ENCODE measurements at regions not wholly inside any gene's neighbourhood (a gene's known extent, or its start where the extent isn't known, plus 50 kb on each side); places are given as distances from the start of the nearest gene placed in this dataset.

- CTCF ChIA-PET = no interaction called here
- H3K27me3 ChIP-seq (ENCODE audit: control insufficient read depth, insufficient read depth, low read length) = peaks cover 59% of the 10 kb centered on the region
- no peak for DNase-seq (ENCODE audit: low read depth, low spot score)
- no peak for TF ChIP-seq POLR2AphosphoS5 (IDR thresholded peaks at IDR 0.05; ENCODE audit: low read depth, low read length)
- TF ChIP-seq SIN3A (IDR thresholded peaks at IDR 0.05; ENCODE audit: borderline replicate concordance, insufficient read depth, low read depth, low read length) = no peak
- TF ChIP-seq CTCF (IDR thresholded peaks at IDR 0.05) = no peak
- TF ChIP-seq TCF7L2 (IDR thresholded peaks at IDR 0.05; ENCODE audit: low read depth, low read length) = no peak
- TF ChIP-seq, protein P1, sequence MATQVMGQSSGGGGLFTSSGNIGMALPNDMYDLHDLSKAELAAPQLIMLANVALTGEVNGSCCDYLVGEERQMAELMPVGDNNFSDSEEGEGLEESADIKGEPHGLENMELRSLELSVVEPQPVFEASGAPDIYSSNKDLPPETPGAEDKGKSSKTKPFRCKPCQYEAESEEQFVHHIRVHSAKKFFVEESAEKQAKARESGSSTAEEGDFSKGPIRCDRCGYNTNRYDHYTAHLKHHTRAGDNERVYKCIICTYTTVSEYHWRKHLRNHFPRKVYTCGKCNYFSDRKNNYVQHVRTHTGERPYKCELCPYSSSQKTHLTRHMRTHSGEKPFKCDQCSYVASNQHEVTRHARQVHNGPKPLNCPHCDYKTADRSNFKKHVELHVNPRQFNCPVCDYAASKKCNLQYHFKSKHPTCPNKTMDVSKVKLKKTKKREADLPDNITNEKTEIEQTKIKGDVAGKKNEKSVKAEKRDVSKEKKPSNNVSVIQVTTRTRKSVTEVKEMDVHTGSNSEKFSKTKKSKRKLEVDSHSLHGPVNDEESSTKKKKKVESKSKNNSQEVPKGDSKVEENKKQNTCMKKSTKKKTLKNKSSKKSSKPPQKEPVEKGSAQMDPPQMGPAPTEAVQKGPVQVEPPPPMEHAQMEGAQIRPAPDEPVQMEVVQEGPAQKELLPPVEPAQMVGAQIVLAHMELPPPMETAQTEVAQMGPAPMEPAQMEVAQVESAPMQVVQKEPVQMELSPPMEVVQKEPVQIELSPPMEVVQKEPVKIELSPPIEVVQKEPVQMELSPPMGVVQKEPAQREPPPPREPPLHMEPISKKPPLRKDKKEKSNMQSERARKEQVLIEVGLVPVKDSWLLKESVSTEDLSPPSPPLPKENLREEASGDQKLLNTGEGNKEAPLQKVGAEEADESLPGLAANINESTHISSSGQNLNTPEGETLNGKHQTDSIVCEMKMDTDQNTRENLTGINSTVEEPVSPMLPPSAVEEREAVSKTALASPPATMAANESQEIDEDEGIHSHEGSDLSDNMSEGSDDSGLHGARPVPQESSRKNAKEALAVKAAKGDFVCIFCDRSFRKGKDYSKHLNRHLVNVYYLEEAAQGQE (IDR thresholded peaks at IDR 0.05; ENCODE audit: insufficient read depth in 1 of 2, low read depth in 2 of 2, low read length in 1 of 2) = no peak
- BruUV-seq (replicated peaks) = no TSS peak
- no peak overlapping the region for H3K4me3 ChIP-seq (ENCODE audit: low read depth in 2 of 2, low read length in 2 of 2)
- POLR2A ChIA-PET = no interaction called here
- in situ Hi-C loops (cut with HindIII; ENCODE audit: low pct_unique_long_range_greater_than_20kb, low sequenced_read_pairs) (no loop called here), intact Hi-C loops (cut with micrococcal nuclease; ENCODE audit: unreplicated experiment) (no loop called here)
- H3K4me1 ChIP-seq (ENCODE audit: control insufficient read depth, insufficient read depth, low read length) = no peaks in the 10 kb centered on the region
- H3K27ac ChIP-seq (ENCODE audit: low read length) = no peak overlapping the region
- ATAC-seq = no peak
- no peaks in the 10 kb centered on the region for H3K9me3 ChIP-seq (ENCODE audit: control insufficient read depth, insufficient read depth, low read depth, low read length)
- H3K36me3 ChIP-seq (ENCODE audit: control insufficient read depth, insufficient read depth, low read length) = no peaks in the 10 kb centered on the region
Observed at GRCh38 chr17:79330229-79330628, 255.6 kb downstream of the ENGASE start.

DNA sequence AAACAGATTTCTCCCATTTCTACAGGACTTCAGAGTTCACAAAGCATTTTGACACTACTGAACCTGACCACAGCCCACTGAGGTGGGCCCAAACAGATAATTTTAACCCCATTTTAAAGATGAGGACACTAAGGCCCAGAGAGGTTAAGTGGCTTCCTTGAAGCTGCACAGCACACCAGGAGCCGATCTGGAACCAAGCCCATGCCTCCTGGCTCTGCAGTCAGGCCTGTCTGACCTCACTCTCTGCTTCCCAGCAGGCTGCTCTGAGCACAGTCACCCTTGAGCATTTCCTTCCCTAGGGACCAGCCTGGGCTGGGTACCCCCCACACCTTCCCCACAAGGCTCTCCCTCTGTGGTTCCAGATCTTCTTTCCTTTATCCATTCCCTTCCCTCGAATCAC lies 252.2 kb downstream of the ENGASE start:
- Histone ChIP-seq H3K4me1 (ENCODE audit: control insufficient read depth, insufficient read depth, low read length) (no peaks in the 10 kb centered on the region), H3K36me3 (ENCODE audit: control insufficient read depth, insufficient read depth, low read length) (no peaks in the 10 kb centered on the region), H3K9me3 (ENCODE audit: control insufficient read depth, insufficient read depth, low read depth, low read length) (no peaks in the 10 kb centered on the region), H3K27ac (ENCODE audit: low read length) (no peak overlapping the region), H3K27me3 (ENCODE audit: control insufficient read depth, insufficient read depth, low read length) (peaks cover 59% of the 10 kb centered on the region), H3K4me3 (ENCODE audit: low read depth in 2 of 2, low read length in 2 of 2) (no peak overlapping the region)
- CTCF ChIA-PET = no interaction called here
- no TSS peak for BruUV-seq (replicated peaks)
- in situ Hi-C loops (cut with HindIII; ENCODE audit: low pct_unique_long_range_greater_than_20kb, low sequenced_read_pairs) = no loop called here
- POLR2A ChIA-PET = interaction anchor here (0.6 kb wide), 1 partner anchor 423 kb away, joined by 3 read pairs; no protein-coding TSS in a partner anchor
- no peak for DNase-seq (ENCODE audit: low read depth, low spot score)
- TF ChIP-seq POLR2AphosphoS5 (IDR thresholded peaks at IDR 0.05; ENCODE audit: low read depth, low read length) (no peak), TCF7L2 (IDR thresholded peaks at IDR 0.05; ENCODE audit: low read depth, low read length) (no peak), SIN3A (IDR thresholded peaks at IDR 0.05; ENCODE audit: borderline replicate concordance, insufficient read depth, low read depth, low read length) (no peak), CTCF (IDR thresholded peaks at IDR 0.05) (no peak)
- TF ChIP-seq, protein P1 (IDR thresholded peaks at IDR 0.05; ENCODE audit: insufficient read depth in 1 of 2, low read depth in 2 of 2, low read length in 1 of 2) = no peak
- intact Hi-C loops (cut with micrococcal nuclease; ENCODE audit: unreplicated experiment) = no loop called here
- ATAC-seq = no peak
